Heart left ventricle (tissue), 16 donors: ENCODE measurements at regions not wholly inside any gene's neighbourhood (a gene's known extent, or its start where the extent isn't known, plus 50 kb on each side); places are given as distances from the start of the nearest gene placed in this dataset.

ENCODE experiments used
- ATAC-seq, 4 donors: fragments of 200-7000 bp; cut with Tn5 transposase; one replicate each; pipeline ENCODE4 v1.9.1; 2020 to 2022; ENCODE audit warnings: moderate library complexity in 4 of 4, mild to moderate bottlenecking in 3 of 4, moderate number of reproducible peaks in 1 of 4
- DNase-seq, 5 donors: peaks; one replicate each; pipeline ENCODE4 v3.0.0-alpha.2; 2020
- H3K27ac ChIP-seq, 12 donors: fragments of 200-600 bp; sonication (generic) in 4 of 12; one replicate each; pipeline versions ENCODE4 v1.5.0 to v1.8.0; 2016 to 2022; ENCODE audit warnings: mild to moderate bottlenecking in 2 of 12
- H3K27me3 ChIP-seq, 9 donors: fragments of 200-600 bp; sonication (generic) in 2 of 9; one replicate each; pipeline versions ENCODE4 v1.5.1 to v1.8.0; 2016 to 2022; ENCODE audit warnings: mild to moderate bottlenecking in 3 of 9
- H3K36me3 ChIP-seq, 9 donors: fragments of 200-600 bp; sonication (generic) in 2 of 9; one replicate each; pipeline versions ENCODE4 v1.5.0 to v1.8.0; 2018 to 2022; ENCODE audit warnings: mild to moderate bottlenecking in 2 of 9
- H3K4me1 ChIP-seq, 12 donors: fragments of 200-600 bp; sonication (generic) in 4 of 12; one replicate each; pipeline versions ENCODE4 v1.5.0 to v1.8.0; 2016 to 2022; ENCODE audit warnings: mild to moderate bottlenecking in 3 of 12
- H3K4me3 ChIP-seq, 12 donors: fragments of 200-600 bp; sonication (generic) in 4 of 12; one replicate each; pipeline versions ENCODE4 v1.5.0 to v1.8.0; 2017 to 2022; ENCODE audit warnings: mild to moderate bottlenecking in 9 of 12, moderate library complexity in 4 of 12
- H3K9me3 ChIP-seq, 12 donors: fragments of 200-600 bp; sonication (generic) in 4 of 12; one replicate each; pipeline versions ENCODE4 v1.5.0 to v1.8.0; 2016 to 2022; ENCODE audit warnings: mild to moderate bottlenecking in 1 of 12
- CTCF ChIP-seq, 12 donors: fragments of 200-600 bp; sonication (generic) in 4 of 12; IDR thresholded peaks; one replicate each; pipeline versions ENCODE4 v1.5.0 to v1.8.0; 2018 to 2022; ENCODE audit warnings: antibody characterized with exemption in 12 of 12, mild to moderate bottlenecking in 5 of 12
- POLR2A ChIP-seq, 2 donors: fragments of 450-650 bp; IDR thresholded peaks; one replicate each; pipeline ENCODE4 v1.6.1; 2017; ENCODE audit warnings: antibody characterized with exemption in 2 of 2, mild to moderate bottlenecking in 2 of 2, moderate library complexity in 2 of 2
- WGBS, 4 donors: extraction: QIAGEN DNeasy Blood & Tissue Kit in 2 of 4; methylation state at CpG; one replicate each; pipeline versions ENCODE4 v1.1.5 to v1.1.7; 2013 to 2018; 5-methylcytosine and 5-hydroxymethylcytosine counted together
- intact Hi-C, 10 donors: fragments of 100-400 bp; cut with DNase I; formaldehyde crosslinking; loops; one replicate each; pipeline versions ENCODE4 v1.11.1 to v1.14.2; 2022
- donor health status: ischemic (EF 13 %, LVEDD 7.1; RV severe dilation, severe dysfunction).
- donor health status: healthy with polysubstance abuse.
- donor health status: DM: no; HTN: yes; CAD: no.
- donor health status: DM: no; HTN: no; CAD: no.
- donor health status: ischemic (EF 25% LVEDD 6.9; RV normal size, moderate dysfunction).
- donor health status: ischemic (EF 25% LVEDD 5.7; RV mildly dilated, moderate dysfunction).
- donor health status: healthy.
- donor health status: DM: yes; HTN: yes; CAD: no.
- donor health status: ischemic (EF 35%, LVEDD 5.7; RV mildly dilated, moderate dysfunction).
- donor health status: nonischemic (EF 11% LVEDD 7.7; RV severe dilation, severe dysfunction).
- donor health status: DM: yes; HTN: yes; CAD: no.
- donor health status: PGD.
- donor health status: ischemic (EF 29% LVEDD 5.4; RV normal size, mild dysfunction).
- donor health status: nonischemic (EF 23%, LVEDD 6.1; RV moderate dilation, normal function).

- Histone ChIP-seq H3K4me1 (no peaks in the 10 kb centered on the region), H3K36me3 (no peaks in the 10 kb centered on the region), H3K27me3 (no peaks in the 10 kb centered on the region), H3K4me3 (no peak overlapping the region), H3K27ac (no peak overlapping the region), H3K9me3 (peaks cover 0 to 2% (median 0%) of the 10 kb centered on the region in 12 donors)
- TF ChIP-seq CTCF (IDR thresholded peaks at IDR 0.05) (no peak), POLR2A (IDR thresholded peaks at IDR 0.05) (no peak)
- intact Hi-C loops, result no loop called here
- WGBS, 4 donors, result 92 to 95% (median 93%) methylated on average over 4 of the region's 4 CpGs
- DNase-seq (no peak), ATAC-seq (no peak)
Observed at GRCh38 chr12:87444039-87444438, 585.2 kb downstream of the C12orf50 start.

GRCh38 chr12:87441511-87441910 is 587.7 kb downstream of the C12orf50 start:
- no peaks in the 10 kb centered on the region for H3K4me1 ChIP-seq
- no peak overlapping the region for H3K27ac ChIP-seq
- ATAC-seq (no peak), DNase-seq (no peak)
- H3K36me3 ChIP-seq, result no peaks in the 10 kb centered on the region
- H3K27me3 ChIP-seq, result no peaks in the 10 kb centered on the region
- H3K9me3 ChIP-seq, result peaks cover 0 to 6% (median 0%) of the 10 kb centered on the region in 12 donors
- no peak overlapping the region for H3K4me3 ChIP-seq
- intact Hi-C loops, result no loop called here
- 52 to 66% (median 58%) methylated on average over 3 of the region's 3 CpGs for WGBS, 4 donors
- no peak for TF ChIP-seq POLR2A (IDR thresholded peaks at IDR 0.05)
- no peak for TF ChIP-seq CTCF (IDR thresholded peaks at IDR 0.05)

GRCh38 chr12:87439990-87440827 is 589.0 kb downstream of the C12orf50 start:
- Histone ChIP-seq H3K27ac (no peak overlapping the region), H3K4me1 (no peaks in the 10 kb centered on the region), H3K36me3 (no peaks in the 10 kb centered on the region), H3K27me3 (no peaks in the 10 kb centered on the region), H3K4me3 (no peak overlapping the region), H3K9me3 (peaks cover 0 to 6% (median 0%) of the 10 kb centered on the region in 12 donors)
- DNase-seq (no peak), ATAC-seq (no peak)
- intact Hi-C loops, result no loop called here
- 19 to 30% (median 24%) methylated on average over 2 of the region's 2 CpGs for WGBS, 4 donors
- no peak for TF ChIP-seq POLR2A (IDR thresholded peaks at IDR 0.05)
- TF ChIP-seq CTCF (IDR thresholded peaks at IDR 0.05), result no peak

GRCh38 chr12:87430444-87430843 is 598.8 kb downstream of the C12orf50 start:
- H3K27me3 ChIP-seq, result no peaks in the 10 kb centered on the region
- H3K4me3 ChIP-seq, result no peak overlapping the region
- DNase-seq (no peak), ATAC-seq (no peak)
- intact Hi-C loops, result no loop called here
- H3K9me3 ChIP-seq, result peaks cover 0 to 34% (median 0%) of the 10 kb centered on the region in 12 donors
- H3K27ac ChIP-seq, result no peak overlapping the region
- TF ChIP-seq CTCF (IDR thresholded peaks at IDR 0.05), result no peak
- no peak for TF ChIP-seq POLR2A (IDR thresholded peaks at IDR 0.05)
- H3K36me3 ChIP-seq, result no peaks in the 10 kb centered on the region
- H3K4me1 ChIP-seq, result no peaks in the 10 kb centered on the region
